ENCODE measurements at regions not wholly inside any gene's neighbourhood (a gene's known extent, or its start where the extent isn't known, plus 50 kb on each side); places are given as distances from the start of the nearest gene placed in this dataset.

DNA sequence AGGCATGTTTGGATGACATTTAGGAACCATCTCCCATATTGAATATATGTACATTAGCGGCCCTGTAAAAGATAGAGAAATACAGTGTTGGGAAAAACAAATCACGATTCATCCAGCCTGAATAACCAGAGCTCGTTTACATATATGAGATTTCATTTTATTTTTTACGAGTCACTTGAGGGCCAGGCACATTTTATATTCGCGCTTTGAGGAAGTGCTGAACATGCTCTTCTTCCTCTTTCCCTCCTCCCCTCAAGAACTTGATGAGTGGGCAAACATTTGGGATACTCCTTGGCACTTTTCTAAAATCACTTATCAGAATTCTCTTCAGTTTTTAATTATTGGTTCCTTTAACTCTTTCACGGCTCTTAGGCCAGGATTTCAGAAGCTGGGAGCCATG lies 268.0 kb upstream of the TANK start:
- TF ChIP-seq JUNB (IDR thresholded peaks at IDR 0.05; ENCODE audit: unreplicated experiment) (no peak), EZH2 (IDR thresholded peaks at IDR 0.05; ENCODE audit: low read depth, unreplicated experiment) (no peak), ZNF114 (CRISPR knock-in tag; IDR thresholded peaks at IDR 0.05) (no peak), CTCF (conservative IDR thresholded peaks at IDR 0.05; ENCODE audit: low read depth in 2 of 2) (no peak), ZNF331 (CRISPR knock-in tag; IDR thresholded peaks at IDR 0.05; ENCODE audit: low read depth) (no peak), POLR2AphosphoS5 (IDR thresholded peaks at IDR 0.05; ENCODE audit: low read depth) (no peak), EZH2phosphoT487 (IDR thresholded peaks at IDR 0.05; ENCODE audit: unreplicated experiment) (no peak), NANOG (IDR thresholded peaks at IDR 0.05; ENCODE audit: borderline replicate concordance) (no peak), CREB1 (CRISPR knock-in tag; IDR thresholded peaks at IDR 0.05; ENCODE audit: low read depth) (no peak)
- TF ChIP-seq, protein P1, sequence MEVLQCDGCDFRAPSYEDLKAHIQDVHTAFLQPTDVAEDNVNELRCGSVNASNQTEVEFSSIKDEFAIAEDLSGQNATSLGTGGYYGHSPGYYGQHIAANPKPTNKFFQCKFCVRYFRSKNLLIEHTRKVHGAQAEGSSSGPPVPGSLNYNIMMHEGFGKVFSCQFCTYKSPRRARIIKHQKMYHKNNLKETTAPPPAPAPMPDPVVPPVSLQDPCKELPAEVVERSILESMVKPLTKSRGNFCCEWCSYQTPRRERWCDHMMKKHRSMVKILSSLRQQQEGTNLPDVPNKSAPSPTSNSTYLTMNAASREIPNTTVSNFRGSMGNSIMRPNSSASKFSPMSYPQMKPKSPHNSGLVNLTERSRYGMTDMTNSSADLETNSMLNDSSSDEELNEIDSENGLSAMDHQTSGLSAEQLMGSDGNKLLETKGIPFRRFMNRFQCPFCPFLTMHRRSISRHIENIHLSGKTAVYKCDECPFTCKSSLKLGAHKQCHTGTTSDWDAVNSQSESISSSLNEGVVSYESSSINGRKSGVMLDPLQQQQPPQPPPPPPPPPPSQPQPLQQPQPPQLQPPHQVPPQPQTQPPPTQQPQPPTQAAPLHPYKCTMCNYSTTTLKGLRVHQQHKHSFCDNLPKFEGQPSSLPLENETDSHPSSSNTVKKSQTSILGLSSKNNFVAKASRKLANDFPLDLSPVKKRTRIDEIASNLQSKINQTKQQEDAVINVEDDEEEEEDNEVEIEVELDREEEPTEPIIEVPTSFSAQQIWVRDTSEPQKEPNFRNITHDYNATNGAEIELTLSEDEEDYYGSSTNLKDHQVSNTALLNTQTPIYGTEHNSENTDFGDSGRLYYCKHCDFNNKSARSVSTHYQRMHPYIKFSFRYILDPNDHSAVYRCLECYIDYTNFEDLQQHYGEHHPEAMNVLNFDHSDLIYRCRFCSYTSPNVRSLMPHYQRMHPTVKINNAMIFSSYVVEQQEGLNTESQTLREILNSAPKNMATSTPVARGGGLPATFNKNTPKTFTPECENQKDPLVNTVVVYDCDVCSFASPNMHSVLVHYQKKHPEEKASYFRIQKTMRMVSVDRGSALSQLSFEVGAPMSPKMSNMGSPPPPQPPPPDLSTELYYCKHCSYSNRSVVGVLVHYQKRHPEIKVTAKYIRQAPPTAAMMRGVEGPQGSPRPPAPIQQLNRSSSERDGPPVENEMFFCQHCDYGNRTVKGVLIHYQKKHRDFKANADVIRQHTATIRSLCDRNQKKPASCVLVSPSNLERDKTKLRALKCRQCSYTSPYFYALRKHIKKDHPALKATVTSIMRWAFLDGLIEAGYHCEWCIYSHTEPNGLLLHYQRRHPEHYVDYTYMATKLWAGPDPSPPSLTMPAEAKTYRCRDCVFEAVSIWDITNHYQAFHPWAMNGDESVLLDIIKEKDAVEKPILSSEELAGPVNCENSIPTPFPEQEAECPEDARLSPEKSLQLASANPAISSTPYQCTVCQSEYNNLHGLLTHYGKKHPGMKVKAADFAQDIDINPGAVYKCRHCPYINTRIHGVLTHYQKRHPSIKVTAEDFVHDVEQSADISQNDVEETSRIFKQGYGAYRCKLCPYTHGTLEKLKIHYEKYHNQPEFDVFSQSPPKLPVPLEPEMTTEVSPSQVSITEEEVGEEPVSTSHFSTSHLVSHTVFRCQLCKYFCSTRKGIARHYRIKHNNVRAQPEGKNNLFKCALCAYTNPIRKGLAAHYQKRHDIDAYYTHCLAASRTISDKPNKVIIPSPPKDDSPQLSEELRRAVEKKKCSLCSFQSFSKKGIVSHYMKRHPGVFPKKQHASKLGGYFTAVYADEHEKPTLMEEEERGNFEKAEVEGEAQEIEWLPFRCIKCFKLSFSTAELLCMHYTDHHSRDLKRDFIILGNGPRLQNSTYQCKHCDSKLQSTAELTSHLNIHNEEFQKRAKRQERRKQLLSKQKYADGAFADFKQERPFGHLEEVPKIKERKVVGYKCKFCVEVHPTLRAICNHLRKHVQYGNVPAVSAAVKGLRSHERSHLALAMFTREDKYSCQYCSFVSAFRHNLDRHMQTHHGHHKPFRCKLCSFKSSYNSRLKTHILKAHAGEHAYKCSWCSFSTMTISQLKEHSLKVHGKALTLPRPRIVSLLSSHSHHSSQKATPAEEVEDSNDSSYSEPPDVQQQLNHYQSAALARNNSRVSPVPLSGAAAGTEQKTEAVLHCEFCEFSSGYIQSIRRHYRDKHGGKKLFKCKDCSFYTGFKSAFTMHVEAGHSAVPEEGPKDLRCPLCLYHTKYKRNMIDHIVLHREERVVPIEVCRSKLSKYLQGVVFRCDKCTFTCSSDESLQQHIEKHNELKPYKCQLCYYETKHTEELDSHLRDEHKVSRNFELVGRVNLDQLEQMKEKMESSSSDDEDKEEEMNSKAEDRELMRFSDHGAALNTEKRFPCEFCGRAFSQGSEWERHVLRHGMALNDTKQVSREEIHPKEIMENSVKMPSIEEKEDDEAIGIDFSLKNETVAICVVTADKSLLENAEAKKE (CRISPR knock-in tag; IDR thresholded peaks at IDR 0.05): no peak
- TF ChIP-seq, protein P2, sequence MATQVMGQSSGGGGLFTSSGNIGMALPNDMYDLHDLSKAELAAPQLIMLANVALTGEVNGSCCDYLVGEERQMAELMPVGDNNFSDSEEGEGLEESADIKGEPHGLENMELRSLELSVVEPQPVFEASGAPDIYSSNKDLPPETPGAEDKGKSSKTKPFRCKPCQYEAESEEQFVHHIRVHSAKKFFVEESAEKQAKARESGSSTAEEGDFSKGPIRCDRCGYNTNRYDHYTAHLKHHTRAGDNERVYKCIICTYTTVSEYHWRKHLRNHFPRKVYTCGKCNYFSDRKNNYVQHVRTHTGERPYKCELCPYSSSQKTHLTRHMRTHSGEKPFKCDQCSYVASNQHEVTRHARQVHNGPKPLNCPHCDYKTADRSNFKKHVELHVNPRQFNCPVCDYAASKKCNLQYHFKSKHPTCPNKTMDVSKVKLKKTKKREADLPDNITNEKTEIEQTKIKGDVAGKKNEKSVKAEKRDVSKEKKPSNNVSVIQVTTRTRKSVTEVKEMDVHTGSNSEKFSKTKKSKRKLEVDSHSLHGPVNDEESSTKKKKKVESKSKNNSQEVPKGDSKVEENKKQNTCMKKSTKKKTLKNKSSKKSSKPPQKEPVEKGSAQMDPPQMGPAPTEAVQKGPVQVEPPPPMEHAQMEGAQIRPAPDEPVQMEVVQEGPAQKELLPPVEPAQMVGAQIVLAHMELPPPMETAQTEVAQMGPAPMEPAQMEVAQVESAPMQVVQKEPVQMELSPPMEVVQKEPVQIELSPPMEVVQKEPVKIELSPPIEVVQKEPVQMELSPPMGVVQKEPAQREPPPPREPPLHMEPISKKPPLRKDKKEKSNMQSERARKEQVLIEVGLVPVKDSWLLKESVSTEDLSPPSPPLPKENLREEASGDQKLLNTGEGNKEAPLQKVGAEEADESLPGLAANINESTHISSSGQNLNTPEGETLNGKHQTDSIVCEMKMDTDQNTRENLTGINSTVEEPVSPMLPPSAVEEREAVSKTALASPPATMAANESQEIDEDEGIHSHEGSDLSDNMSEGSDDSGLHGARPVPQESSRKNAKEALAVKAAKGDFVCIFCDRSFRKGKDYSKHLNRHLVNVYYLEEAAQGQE (IDR thresholded peaks at IDR 0.05; ENCODE audit: unreplicated experiment): no peak
- TF ChIP-seq, protein P3, sequence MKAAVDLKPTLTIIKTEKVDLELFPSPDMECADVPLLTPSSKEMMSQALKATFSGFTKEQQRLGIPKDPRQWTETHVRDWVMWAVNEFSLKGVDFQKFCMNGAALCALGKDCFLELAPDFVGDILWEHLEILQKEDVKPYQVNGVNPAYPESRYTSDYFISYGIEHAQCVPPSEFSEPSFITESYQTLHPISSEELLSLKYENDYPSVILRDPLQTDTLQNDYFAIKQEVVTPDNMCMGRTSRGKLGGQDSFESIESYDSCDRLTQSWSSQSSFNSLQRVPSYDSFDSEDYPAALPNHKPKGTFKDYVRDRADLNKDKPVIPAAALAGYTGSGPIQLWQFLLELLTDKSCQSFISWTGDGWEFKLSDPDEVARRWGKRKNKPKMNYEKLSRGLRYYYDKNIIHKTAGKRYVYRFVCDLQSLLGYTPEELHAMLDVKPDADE (IDR thresholded peaks at IDR 0.05): no peak
- no peak for DNase-seq (ENCODE audit: low spot score)
- Mint-ChIP-seq H3K27ac (no peak overlapping the region), H3K36me3 (ENCODE audit: low read depth) (peaks cover 4% of the 10 kb centered on the region; the same call in 1 of the 3 replicates), H3K4me3 (no peak overlapping the region), H3K27me3 (ENCODE audit: insufficient read depth, low read depth, poor library complexity) (peaks cover 2% of the 10 kb centered on the region), H3K9me3 (peaks cover 2% of the 10 kb centered on the region; the same call in 1 of the 3 replicates), H3K4me1 (no peaks in the 10 kb centered on the region)
- no peaks in the 10 kb centered on the region for H3K79me2 ChIP-seq (replicated peaks; ENCODE audit: insufficient read depth)
- H3K27ac ChIP-seq (ENCODE audit: low read depth): no peak overlapping the region
- no peaks in the 10 kb centered on the region for H3K36me3 ChIP-seq (ENCODE audit: insufficient read depth)
- no peaks in the 10 kb centered on the region for H3K4me1 ChIP-seq (ENCODE audit: insufficient read depth)
- H3K27me3 ChIP-seq (ENCODE audit: insufficient read depth): no peaks in the 10 kb centered on the region
- no peak overlapping the region for H2AFZ ChIP-seq
- H3K9me2 ChIP-seq (ENCODE audit: insufficient read depth): peaks cover 16% of the 10 kb centered on the region
- no peaks in the 10 kb centered on the region for H3F3A ChIP-seq (replicated peaks; ENCODE audit: low read depth)
- no peak for ATAC-seq
- H3K4me2 ChIP-seq: no peak overlapping the region
- H3K4me3 ChIP-seq: no peak overlapping the region
- H4K20me1 ChIP-seq (replicated peaks; ENCODE audit: insufficient read depth): no peaks in the 10 kb centered on the region
